HepG2 (cell line): ENCODE measurements at regions not wholly inside any gene's neighbourhood (a gene's known extent, or its start where the extent isn't known, plus 50 kb on each side); places are given as distances from the start of the nearest gene placed in this dataset.

Source experiments
- BHLHE40 ChIP-seq: IDR thresholded peaks from 2 replicates; pipeline ENCODE4 v1.6.1; 2011; ENCODE audit warnings: low read length, improper control_type of control experiment
- ZNF121 ChIP-seq: sonication (generic); formaldehyde crosslinking; IDR thresholded peaks from 2 replicates; pipeline ENCODE4 v1.5.0; 2020; ENCODE audit warnings: mild to moderate bottlenecking, missing genetic modification reagents
- ZNF337 ChIP-seq: sonication (generic); formaldehyde crosslinking; IDR thresholded peaks from 2 replicates; pipeline ENCODE4 v1.5.1; 2020; ENCODE audit warnings: missing genetic modification reagents, low read depth, mild to moderate bottlenecking, borderline replicate concordance

DNA sequence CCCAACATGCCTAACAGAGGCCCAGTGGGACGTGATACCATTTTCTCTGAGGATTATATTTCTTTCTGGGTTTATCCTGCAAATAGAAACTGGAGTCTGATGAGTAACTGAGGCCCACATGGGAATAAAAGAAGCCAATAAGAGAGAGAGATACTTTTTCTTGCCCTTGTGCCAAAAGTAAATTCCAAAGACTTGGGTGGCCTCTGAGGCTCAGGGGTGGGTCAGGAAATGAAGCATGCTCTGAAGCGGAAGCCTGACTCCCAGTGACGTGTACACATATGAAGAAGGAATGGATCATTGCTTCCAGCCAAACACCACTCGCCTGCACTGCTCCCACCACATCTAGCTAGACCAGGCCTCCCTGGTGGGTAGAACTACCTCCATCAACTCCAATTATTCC, 273.6 kb upstream of the NCKAP5 start:
- TF ChIP-seq ZNF337 (CRISPR knock-in tag) (no peak), BHLHE40 (no peak), ZNF121 (CRISPR knock-in tag) (no peak)
